Stimulated activated naive CD8-positive, alpha-beta T cell treated with anti-CD3 and anti-CD28 coated beads, Interleukin-15, Interleukin-2, amounts not matched to agents 100 U/mL and 50 U/mL, for 24 hours (primary cell): ENCODE measurements at regions not wholly inside any gene's neighbourhood (a gene's known extent, or its start where the extent isn't known, plus 50 kb on each side); places are given as distances from the start of the nearest gene placed in this dataset.

Source experiments
- ATAC-seq: fragments of 150-1000 bp; cut with Tn5 transposase; one replicate; pipeline ENCODE4 v1.10.0; 2021
- DNase-seq: peaks from one replicate; pipeline ENCODE4 v3.0.0; 2021

- ATAC-seq (no peak), DNase-seq (no peak)
These were observed 50.9 kb downstream of the TNP1 start for GRCh38 chr2:216808805-216809425.

- no peak for DNase-seq
- no peak for ATAC-seq
These were observed 52.0 kb downstream of the TNP1 start for GRCh38 chr2:216807857-216808272.

- DNase-seq (no peak), ATAC-seq (no peak)
These were observed 55.2 kb downstream of the TNP1 start for GRCh38 chr2:216804357-216805350.

DNA sequence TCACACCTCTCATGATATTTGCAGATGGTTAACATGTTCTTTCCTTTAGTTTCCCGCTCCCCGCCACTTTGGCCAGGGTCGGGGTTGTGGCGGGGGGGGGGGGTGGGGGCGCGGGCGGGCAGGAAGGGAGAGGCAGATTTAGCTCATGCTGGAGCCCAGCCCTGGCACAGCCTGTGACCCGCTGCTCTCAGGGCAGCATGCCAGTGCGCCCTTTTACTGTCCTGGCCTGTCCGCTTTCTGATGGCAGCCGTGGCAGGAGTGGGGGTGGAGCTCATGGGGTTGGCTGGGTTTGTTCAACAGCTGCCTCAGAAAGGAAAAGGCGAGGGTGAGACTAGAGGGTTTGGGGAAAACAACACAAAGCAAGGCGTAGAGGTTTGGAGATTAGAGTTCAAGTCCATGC, 56.1 kb downstream of the TNP1 start:
- ATAC-seq (no peak), DNase-seq (no peak)

- no peak for ATAC-seq
- no peak for DNase-seq
These were observed 57.2 kb downstream of the TNP1 start for GRCh38 chr2:216802516-216803215.

DNA sequence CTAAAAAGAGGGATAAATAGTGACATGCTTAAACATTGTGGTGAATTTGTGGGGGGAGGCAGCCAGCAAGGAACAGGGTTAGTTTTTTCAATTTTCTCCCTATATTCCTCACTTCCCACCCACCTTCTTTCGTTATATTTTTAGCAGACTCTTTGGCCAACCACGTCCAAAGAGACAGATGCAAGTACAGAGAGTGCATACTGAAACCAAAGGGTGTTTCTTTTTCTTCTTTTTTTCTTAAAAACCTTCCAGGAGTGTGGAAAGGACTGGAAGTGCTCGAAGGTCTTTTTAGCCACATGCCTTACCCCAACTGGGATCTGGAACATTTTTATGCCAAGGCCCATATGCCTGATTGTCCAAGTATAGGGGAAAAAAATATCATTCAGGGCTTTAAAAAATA, 59.0 kb downstream of the TNP1 start:
- no peak for DNase-seq
- ATAC-seq: no peak

DNA sequence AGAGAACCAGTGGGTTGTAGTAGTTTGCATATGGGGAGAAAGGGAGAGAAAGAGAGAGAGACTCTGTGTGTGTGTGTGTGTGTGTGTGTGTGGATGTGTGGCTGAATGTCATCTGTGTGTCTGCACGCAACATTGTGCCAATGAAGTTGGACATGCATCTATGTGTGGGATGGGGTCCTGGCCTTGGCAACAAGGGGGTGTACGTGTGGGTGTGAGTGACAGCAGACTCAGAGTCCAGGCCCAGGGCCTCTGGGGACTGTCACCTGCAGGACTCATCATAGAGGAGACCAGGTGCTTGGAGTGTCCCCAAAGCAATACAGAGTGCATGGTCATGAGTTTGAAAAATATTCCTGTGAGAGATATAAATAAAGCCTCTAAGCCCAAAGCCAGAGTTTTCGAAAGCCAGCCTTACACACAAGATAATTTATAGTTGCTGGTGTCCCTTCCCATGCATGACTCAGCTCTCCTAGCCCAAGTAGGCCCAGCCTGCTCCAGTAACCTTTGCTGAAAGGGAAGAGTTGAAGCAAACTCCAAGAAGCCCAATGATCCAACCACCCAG, 59.9 kb downstream of the TNP1 start:
- DNase-seq (no peak), ATAC-seq (no peak)

DNA sequence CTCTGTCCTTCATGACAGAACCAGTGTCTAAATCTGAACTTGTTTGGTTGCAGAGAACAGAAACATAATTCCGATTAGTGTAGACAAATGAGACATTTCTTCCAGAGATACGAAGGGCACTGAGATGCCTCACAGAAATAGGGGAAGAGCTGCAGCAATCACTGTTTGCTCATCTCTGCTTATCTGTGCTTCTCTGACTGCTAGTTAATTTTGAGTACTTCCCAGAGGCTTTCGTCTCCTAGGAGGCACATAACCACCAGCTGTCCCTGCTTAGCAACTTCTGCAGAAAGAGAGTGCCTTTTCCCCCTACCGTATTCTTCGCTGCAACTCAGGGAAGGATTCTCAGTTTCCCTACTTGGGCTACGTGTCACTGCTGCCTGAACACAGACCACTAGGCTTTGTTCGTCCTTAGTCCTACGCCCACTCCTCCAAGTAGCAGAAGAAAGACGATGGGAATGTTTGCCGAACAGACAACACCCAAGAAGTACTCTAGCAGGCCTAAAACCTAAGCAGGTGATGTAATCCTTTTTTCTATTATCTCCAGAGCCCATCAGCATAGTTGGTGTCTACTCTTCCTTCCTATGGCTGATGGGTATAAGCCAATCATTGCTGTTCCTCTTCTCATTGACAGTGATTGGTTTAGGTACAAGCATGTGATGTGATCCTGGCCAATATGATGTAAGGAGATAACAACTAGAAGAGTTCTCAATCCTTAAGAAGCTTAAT, 63.6 kb downstream of the TNP1 start:
- DNase-seq (no peak), ATAC-seq (no peak)

GRCh38 chr2:216793386-216793785, 66.5 kb downstream of the TNP1 start:
- no peak for ATAC-seq
- DNase-seq: no peak

- ATAC-seq (no peak), DNase-seq (no peak)
These were observed 67.4 kb downstream of the TNP1 start for GRCh38 chr2:216792222-216793021.

DNA sequence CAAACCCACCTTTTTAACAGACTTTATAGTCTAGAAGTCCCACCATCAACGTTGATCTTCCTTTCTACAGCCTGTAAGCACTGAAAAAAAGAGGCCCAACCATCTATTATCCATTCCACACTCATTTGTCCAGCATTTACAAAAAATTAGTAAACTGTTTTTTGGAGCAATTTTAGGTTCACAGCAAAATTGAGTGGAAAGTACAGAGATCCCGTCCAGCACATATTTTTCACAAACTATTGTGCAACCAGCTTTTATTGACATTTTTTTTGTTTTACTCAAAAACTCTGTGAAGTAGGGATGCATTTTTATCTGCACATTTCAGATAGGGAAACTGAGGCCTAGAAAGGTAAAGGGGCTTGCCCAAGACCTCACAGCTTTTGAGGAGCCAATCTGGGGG, 68.6 kb downstream of the TNP1 start:
- no peak for ATAC-seq

DNA sequence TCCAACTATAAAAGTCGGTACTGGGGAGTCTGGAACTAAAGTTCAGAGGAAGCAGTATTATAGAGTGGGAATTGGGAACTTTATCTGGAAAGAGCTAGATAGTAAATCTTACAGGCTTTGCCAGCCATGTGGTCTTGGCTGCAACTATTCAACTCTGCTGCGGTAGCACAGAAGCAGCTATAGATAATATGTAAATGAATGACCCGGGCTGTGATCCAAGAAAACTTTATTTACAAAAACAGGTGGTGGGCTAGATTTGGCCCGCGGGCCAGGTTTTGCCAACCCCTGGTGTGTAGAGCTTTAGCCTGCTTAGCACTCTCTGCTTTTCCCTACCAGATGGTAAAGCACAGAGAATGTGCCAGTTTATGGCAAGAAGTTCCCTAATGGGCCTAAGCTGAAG, 70.8 kb downstream of the TNP1 start:
- no peak for ATAC-seq
- DNase-seq: no peak

More for the DNA sequence above, 68.6 kb downstream of the TNP1 start:
- no peak for DNase-seq

DNA sequence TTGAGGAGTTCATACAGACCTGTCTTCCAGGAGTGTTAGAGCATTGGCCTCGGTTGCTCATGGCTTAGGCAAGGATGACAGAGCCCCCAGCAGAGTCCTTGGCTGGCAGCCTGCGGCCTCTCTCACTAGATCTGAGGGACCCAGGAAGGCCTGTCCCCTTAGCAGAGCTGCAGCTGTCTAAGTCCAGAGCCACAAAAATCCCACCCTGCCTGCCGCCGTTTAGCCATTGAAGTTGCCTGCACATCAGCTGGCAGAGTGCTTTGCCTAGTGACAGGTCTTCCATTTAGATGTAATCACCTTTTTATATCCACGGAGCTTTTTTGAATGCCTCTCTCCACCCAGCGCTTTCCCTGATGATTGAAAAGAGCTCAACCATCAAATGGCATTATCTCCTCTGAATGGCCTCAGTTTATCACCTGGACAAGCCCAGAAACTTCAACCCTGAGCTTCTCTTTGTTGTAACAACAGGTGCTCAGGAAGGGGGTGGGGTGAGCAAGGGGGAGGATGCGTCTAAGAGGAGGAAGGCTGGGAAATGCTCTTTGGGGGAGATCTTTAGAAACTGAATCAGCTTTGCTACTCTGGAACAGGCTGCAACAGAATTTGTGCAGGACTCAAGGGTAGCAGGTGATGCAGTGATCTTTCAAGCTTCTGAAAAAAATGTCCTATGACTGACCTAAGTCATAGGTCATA, 71.9 kb downstream of the TNP1 start:
- DNase-seq: no peak
- ATAC-seq: no peak

- no peak for ATAC-seq
These were observed 73.2 kb downstream of the TNP1 start for GRCh38 chr2:216786676-216787075.

GRCh38 chr2:216784456-216784855, 75.4 kb downstream of the TNP1 start:
- no peak for ATAC-seq

More at GRCh38 chr2:216786676-216787075, 73.2 kb downstream of the TNP1 start:
- no peak for DNase-seq

DNA sequence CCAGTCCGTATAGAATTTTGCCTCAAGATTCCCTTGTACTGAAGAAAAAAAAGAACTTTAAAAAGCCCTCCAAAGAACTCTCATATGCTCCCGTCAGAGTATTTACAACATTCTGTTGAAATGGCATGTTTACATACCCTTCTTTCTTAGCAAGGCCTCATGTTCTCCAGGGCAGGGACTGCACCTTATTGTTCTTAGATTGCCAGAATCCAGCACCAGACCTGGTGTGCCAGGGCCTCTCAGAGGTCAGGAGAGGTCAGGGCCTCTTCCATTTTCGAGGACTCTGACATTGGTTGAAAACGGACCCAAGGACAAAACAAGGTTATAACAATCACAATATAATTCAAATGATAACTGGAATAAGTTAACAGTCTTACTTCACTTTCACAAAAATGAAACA, 78.2 kb downstream of the TNP1 start:
- ATAC-seq (no peak), DNase-seq (no peak)

More at GRCh38 chr2:216784456-216784855, 75.4 kb downstream of the TNP1 start:
- no peak for DNase-seq

- DNase-seq: no peak
- ATAC-seq: no peak
These were observed 79.0 kb downstream of the TNP1 start for GRCh38 chr2:216780843-216781242.

DNA sequence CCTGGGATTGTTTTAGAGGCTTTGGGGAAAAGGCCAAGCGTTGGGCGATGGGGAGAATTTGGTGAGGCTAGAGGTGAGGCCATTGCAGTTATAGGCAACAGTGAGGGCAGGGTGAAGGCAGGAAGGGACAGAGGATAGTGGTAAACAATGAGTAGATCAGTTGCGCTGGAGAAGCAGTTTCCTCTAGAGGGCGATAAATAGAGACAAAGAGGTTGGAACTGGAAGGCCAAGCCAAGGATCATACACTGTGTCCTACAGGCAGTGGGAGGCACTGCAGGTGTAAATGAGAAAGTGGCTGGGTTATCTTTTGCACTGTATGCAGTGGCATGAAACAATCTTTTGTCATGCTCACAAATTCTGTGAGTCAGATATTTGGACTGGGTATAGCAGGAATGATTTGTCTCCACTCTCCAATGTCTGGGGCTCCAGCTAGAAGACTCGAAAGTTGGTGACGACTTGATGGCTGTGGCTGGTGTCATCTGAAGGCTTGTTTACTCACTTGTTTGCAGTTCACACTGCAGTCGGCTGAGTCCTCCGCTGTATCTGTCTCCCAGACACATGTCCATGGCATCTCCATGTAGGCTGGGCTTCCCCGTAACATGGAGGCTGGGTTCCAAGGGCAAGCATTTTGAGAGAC, 82.1 kb downstream of the TNP1 start:
- ATAC-seq: peak; percentile 89
- DNase-seq: peak; percentile 17

DNA sequence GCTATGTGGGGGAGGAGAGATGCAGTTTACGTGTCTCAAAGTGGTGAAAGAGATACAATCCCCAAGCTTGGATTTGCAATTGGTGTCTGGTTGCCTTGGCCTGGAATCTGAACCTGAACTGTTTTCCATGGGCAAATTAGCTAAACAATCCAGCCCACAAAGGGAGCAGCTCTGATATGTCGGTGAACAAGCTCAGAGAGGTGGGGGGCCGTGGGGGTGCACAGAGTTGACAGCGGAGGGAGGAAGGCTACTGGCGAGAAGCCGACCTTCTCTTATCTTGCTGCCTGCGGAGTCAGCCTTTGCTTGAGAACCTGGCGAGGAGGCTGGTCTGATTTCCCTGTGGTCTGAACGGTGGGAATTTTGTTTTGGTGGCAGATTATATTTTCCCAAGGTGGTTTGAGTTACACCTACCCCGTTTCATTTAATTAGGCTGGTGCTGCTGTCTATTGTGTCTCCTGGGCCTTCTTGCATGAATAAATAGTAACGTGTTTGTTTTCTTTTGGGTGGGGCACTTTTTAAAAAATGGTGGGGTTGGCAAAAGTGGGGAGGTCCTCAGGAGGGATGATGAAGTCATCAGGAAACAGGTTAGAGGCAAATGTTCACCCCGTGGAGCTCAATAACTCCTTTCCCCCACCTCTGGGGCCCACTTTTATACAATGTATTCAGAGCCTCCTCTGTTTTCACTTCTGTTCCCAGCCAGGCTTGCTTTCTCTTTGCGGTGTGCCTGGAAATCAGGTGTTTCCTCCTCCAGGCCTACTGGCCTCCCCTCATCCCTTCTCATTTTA, 80.9 kb upstream of the IGFBP5 start:
- no peak for ATAC-seq
- DNase-seq: no peak
